Transverse colon (tissue), 4 donors: ENCODE measurements at regions not wholly inside any gene's neighbourhood (a gene's known extent, or its start where the extent isn't known, plus 50 kb on each side); places are given as distances from the start of the nearest gene placed in this dataset.
"Not testable (repeated sequence)": the region's sequence is repeated elsewhere in the genome, so short reads cannot be mapped to it uniquely, and the experiment has no call there.

Experiments used
- DNase-seq: peaks from one replicate; pipeline ENCODE4 v3.0.0-alpha.2; 2019
- H3K27ac ChIP-seq, 4 donors: fragments of 200-600 bp; sonication (generic); 2 replicates each; pipeline ENCODE4 v1.5.1; 2016 to 2018; ENCODE audit warnings: inconsistent platforms in 4 of 4
- H3K27me3 ChIP-seq: fragments of 200-600 bp; sonication (generic); 2 replicates; pipeline ENCODE4 v1.5.1; 2017; ENCODE audit warnings: inconsistent platforms
- H3K36me3 ChIP-seq, 4 donors: fragments of 200-600 bp; sonication (generic); 2 replicates each; pipeline ENCODE4 v1.5.1; 2017 to 2019; ENCODE audit warnings: inconsistent platforms in 4 of 4
- H3K4me1 ChIP-seq, 4 donors: fragments of 200-600 bp; sonication (generic); 2 replicates each; pipeline ENCODE4 v1.5.1; 2017 to 2020; ENCODE audit warnings: inconsistent platforms in 4 of 4
- H3K4me3 ChIP-seq, 4 donors: fragments of 200-600 bp; sonication (generic); 1 replicate in 1 of 4; 2 replicates in 3 of 4; pipeline versions ENCODE4 v1.5.1 to v1.6.1; 2017 to 2019; ENCODE audit warnings: inconsistent platforms in 4 of 4
- H3K9me3 ChIP-seq, 2 donors: fragments of 200-600 bp; sonication (generic); 2 replicates each; pipeline ENCODE4 v1.5.1; 2017 to 2019; ENCODE audit warnings: inconsistent platforms in 2 of 2
- CTCF ChIP-seq, 5 experiments: fragments of 200-600 bp in 3 of 5; fragments of 450-650 bp in 2 of 5; sonication (generic) in 3 of 5; IDR thresholded peaks; 1 replicate in 2 of 5; 2 replicates in 3 of 5; pipeline ENCODE4 v1.5.1; 2016 to 2017; ENCODE audit warnings: antibody characterized with exemption in 5 of 5, inconsistent platforms in 3 of 5, mild to moderate bottlenecking in 2 of 5, moderate library complexity in 1 of 5
- EP300 ChIP-seq: sonication (generic); formaldehyde crosslinking; IDR thresholded peaks from one replicate; pipeline ENCODE4 v1.6.1; 2017; ENCODE audit warnings: antibody characterized with exemption, low read depth
- POLR2A ChIP-seq: fragments of 450-650 bp; IDR thresholded peaks from one replicate; pipeline ENCODE4 v1.6.1; 2016; ENCODE audit warnings: antibody characterized with exemption, mild to moderate bottlenecking, moderate library complexity
- POLR2AphosphoS5 ChIP-seq, 3 donors: sonication (generic); formaldehyde crosslinking; IDR thresholded peaks; one replicate each; pipeline ENCODE4 v1.6.1; 2016; ENCODE audit warnings: antibody characterized with exemption in 3 of 3
- WGBS, 2 donors: methylation state at CpG; one replicate each; pipeline ENCODE4 v1.1.5; 2018; ENCODE audit warnings: low coverage in 1 of 2; 5-methylcytosine and 5-hydroxymethylcytosine counted together
- in situ Hi-C, 4 donors: fragments of 200-750 bp; cut with MboI; loops; one replicate each; pipeline versions ENCODE4 v1.15.0 to v1.15.1; 2017; ENCODE audit warnings: low sequenced_read_pairs in 3 of 4, low pct_ligation_motif_present in 1 of 4, low pct_unique_long_range_greater_than_20kb in 1 of 4
- intact Hi-C: fragments of 100-400 bp; cut with DNase I; formaldehyde crosslinking; loops from one replicate; pipeline ENCODE4 v1.15.1; 2023; ENCODE audit warnings: low total_unique reads

GRCh38 chr13:20312292-20312691 is 80.2 kb upstream of the GJB6 start:
- Histone ChIP-seq H3K4me3 (no peak overlapping the region), H3K27me3 (no peaks in the 10 kb centered on the region), H3K27ac (no peak overlapping the region), H3K9me3 (peaks cover 0 to 8% of the 10 kb centered on the region in 2 donors), H3K36me3 (no peaks in the 10 kb centered on the region), H3K4me1 (no peaks in the 10 kb centered on the region)
- intact Hi-C loops (no loop called here), in situ Hi-C loops (loop anchor here in 1 of 4 donors (10.0 kb wide), 1 partner anchor 63 kb away; no protein-coding TSS in a partner anchor)
- TF ChIP-seq POLR2A (no peak), CTCF (IDR thresholded peaks at IDR 0.05) (no peak), POLR2AphosphoS5 (IDR thresholded peaks at IDR 0.05) (no peak), EP300 (no peak)
- WGBS, 2 donors, result 84 to 100% methylated on average over 1 to 5 of the region's 5 CpGs
- no peak for DNase-seq

GRCh38 chr13:20311596-20311995 is 79.5 kb upstream of the GJB6 start:
- Histone ChIP-seq H3K27ac (no peak overlapping the region), H3K27me3 (no peaks in the 10 kb centered on the region), H3K9me3 (peaks cover 0 to 8% of the 10 kb centered on the region in 2 donors), H3K36me3 (no peaks in the 10 kb centered on the region), H3K4me1 (no peaks in the 10 kb centered on the region), H3K4me3 (no peak overlapping the region)
- DNase-seq, result no peak
- in situ Hi-C loops (loop anchor here in 1 of 4 donors (10.0 kb wide), 1 partner anchor 63 kb away; no protein-coding TSS in a partner anchor), intact Hi-C loops (no loop called here)
- TF ChIP-seq POLR2AphosphoS5 (IDR thresholded peaks at IDR 0.05) (no peak), CTCF (IDR thresholded peaks at IDR 0.05) (no peak), EP300 (no peak), POLR2A (no peak)
- 85 to 94% methylated on average over 2 of the region's 2 CpGs for WGBS, 2 donors

GRCh38 chr13:20311022-20311421 is 78.9 kb upstream of the GJB6 start:
- in situ Hi-C loops, result loop anchor here in 1 of 4 donors (10.0 kb wide), 1 partner anchor 64 kb away; no protein-coding TSS in a partner anchor
- TF ChIP-seq CTCF (IDR thresholded peaks at IDR 0.05) (no peak), EP300 (no peak), POLR2AphosphoS5 (IDR thresholded peaks at IDR 0.05) (no peak), POLR2A (no peak)

GRCh38 chr13:20306039-20306438 is 73.9 kb upstream of the GJB6 start:
- in situ Hi-C loops (no loop called here), intact Hi-C loops (no loop called here)
- Histone ChIP-seq H3K9me3 (peaks cover 0 to 8% of the 10 kb centered on the region in 2 donors), H3K27ac (no peak overlapping the region), H3K4me3 (no peak overlapping the region), H3K4me1 (no peaks in the 10 kb centered on the region), H3K36me3 (no peaks in the 10 kb centered on the region), H3K27me3 (peaks cover 20% of the 10 kb centered on the region)
- no peak for DNase-seq
- WGBS, 2 donors, result 85 to 93% methylated on average over 3 to 6 of the region's 6 CpGs
- TF ChIP-seq POLR2A (no peak), EP300 (no peak), POLR2AphosphoS5 (IDR thresholded peaks at IDR 0.05) (no peak)

More at GRCh38 chr13:20311022-20311421, 78.9 kb upstream of the GJB6 start:
- Histone ChIP-seq H3K4me1 (no peaks in the 10 kb centered on the region), H3K27ac (no peak overlapping the region), H3K4me3 (no peak overlapping the region), H3K36me3 (no peaks in the 10 kb centered on the region), H3K9me3 (peaks cover 0 to 8% of the 10 kb centered on the region in 2 donors), H3K27me3 (no peaks in the 10 kb centered on the region)
- intact Hi-C loops, result no loop called here
- 79 to 97% methylated on average over 2 of the region's 2 CpGs for WGBS, 2 donors
- no peak for DNase-seq

- DNase-seq, result no peak
- H3K27me3 ChIP-seq, result peaks cover 21% of the 10 kb centered on the region
- intact Hi-C loops, result no loop called here
These were observed 73.5 kb upstream of the GJB6 start for GRCh38 chr13:20305587-20305986.

GRCh38 chr13:20304061-20304460 is 71.9 kb upstream of the GJB6 start:
- intact Hi-C loops, result not testable (repeated sequence)
- 94% methylated on average over 4 of the region's 4 CpGs; no CpG with 5 or more reads in 1 of the 2 donors for WGBS, 2 donors

More at GRCh38 chr13:20305587-20305986, 73.5 kb upstream of the GJB6 start:
- TF ChIP-seq EP300, result no peak
- TF ChIP-seq POLR2A, result no peak
- no peak for TF ChIP-seq POLR2AphosphoS5 (IDR thresholded peaks at IDR 0.05)
- TF ChIP-seq CTCF (IDR thresholded peaks at IDR 0.05), result no peak
- no peak overlapping the region for H3K4me3 ChIP-seq
- H3K27ac ChIP-seq, result no peak overlapping the region
- H3K36me3 ChIP-seq, result no peaks in the 10 kb centered on the region
- 47 to 55% methylated on average over 2 of the region's 2 CpGs for WGBS, 2 donors
- peaks cover 0 to 8% of the 10 kb centered on the region in 2 donors for H3K9me3 ChIP-seq
- in situ Hi-C loops, result no loop called here
- H3K4me1 ChIP-seq, result no peaks in the 10 kb centered on the region

More at GRCh38 chr13:20304061-20304460, 71.9 kb upstream of the GJB6 start:
- H3K36me3 ChIP-seq, H3K27ac ChIP-seq, H3K4me1 ChIP-seq, in situ Hi-C loops, H3K9me3 ChIP-seq, DNase-seq, H3K4me3 ChIP-seq: not testable (repeated sequence)
- peaks cover 28% of the 10 kb centered on the region for H3K27me3 ChIP-seq
